OCI-LY3 (cell line): ENCODE measurements at regions not wholly inside any gene's neighbourhood (a gene's known extent, or its start where the extent isn't known, plus 50 kb on each side); places are given as distances from the start of the nearest gene placed in this dataset.

Experiments used
- CTCF ChIP-seq: fragments of 200-600, 300-600 bp; sonication (generic); IDR thresholded peaks from 2 replicates; pipeline ENCODE4 v1.5.1; 2014; ENCODE audit warnings: antibody characterized with exemption, low read length, low read depth
- EZH2phosphoT487 ChIP-seq: fragments of 200-600 bp; shearing (Covaris generic); IDR thresholded peaks from 2 replicates; pipeline ENCODE4 v1.6.1; 2018; ENCODE audit warnings: antibody characterized with exemption, mixed run types, low read depth

- no peak for TF ChIP-seq EZH2phosphoT487
- no peak for TF ChIP-seq CTCF
These were observed 147.2 kb downstream of the SPCS3 start for GRCh38 chr4:176467001-176467400.
